ENCODE measurements at regions not wholly inside any gene's neighbourhood (a gene's known extent, or its start where the extent isn't known, plus 50 kb on each side); places are given as distances from the start of the nearest gene placed in this dataset.

GRCh38 chr2:13768274-13768673 lies 864.2 kb upstream of the LRATD1 start:
- TF ChIP-seq, protein P1, sequence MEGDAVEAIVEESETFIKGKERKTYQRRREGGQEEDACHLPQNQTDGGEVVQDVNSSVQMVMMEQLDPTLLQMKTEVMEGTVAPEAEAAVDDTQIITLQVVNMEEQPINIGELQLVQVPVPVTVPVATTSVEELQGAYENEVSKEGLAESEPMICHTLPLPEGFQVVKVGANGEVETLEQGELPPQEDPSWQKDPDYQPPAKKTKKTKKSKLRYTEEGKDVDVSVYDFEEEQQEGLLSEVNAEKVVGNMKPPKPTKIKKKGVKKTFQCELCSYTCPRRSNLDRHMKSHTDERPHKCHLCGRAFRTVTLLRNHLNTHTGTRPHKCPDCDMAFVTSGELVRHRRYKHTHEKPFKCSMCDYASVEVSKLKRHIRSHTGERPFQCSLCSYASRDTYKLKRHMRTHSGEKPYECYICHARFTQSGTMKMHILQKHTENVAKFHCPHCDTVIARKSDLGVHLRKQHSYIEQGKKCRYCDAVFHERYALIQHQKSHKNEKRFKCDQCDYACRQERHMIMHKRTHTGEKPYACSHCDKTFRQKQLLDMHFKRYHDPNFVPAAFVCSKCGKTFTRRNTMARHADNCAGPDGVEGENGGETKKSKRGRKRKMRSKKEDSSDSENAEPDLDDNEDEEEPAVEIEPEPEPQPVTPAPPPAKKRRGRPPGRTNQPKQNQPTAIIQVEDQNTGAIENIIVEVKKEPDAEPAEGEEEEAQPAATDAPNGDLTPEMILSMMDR (IDR thresholded peaks at IDR 0.05), result no peak
- TF ChIP-seq POLR2A (IDR thresholded peaks at IDR 0.05), result no peak

Data from right lobe of liver (tissue), 4 donors.